Mucosa of descending colon (tissue), 3 donors: ENCODE measurements at regions not wholly inside any gene's neighbourhood (a gene's known extent, or its start where the extent isn't known, plus 50 kb on each side); places are given as distances from the start of the nearest gene placed in this dataset.

Experiments
- ATAC-seq: fragments of 200-7000 bp; cut with Tn5 transposase; one replicate; pipeline ENCODE4 v1.9.1; 2020; ENCODE audit warnings: mild to moderate bottlenecking, moderate library complexity
- DNase-seq, 3 donors: peaks; one replicate each; pipeline ENCODE4 v3.0.0-alpha.2; 2020
- H3K36me3 ChIP-seq: fragments of 200-600 bp; one replicate; pipeline ENCODE4 v1.8.0; 2021; ENCODE audit warnings: low read depth, mild to moderate bottlenecking
- H3K4me1 ChIP-seq: fragments of 200-600 bp; one replicate; pipeline ENCODE4 v1.8.0; 2021; ENCODE audit warnings: low read depth, mild to moderate bottlenecking
- H3K4me3 ChIP-seq: fragments of 200-600 bp; one replicate; pipeline ENCODE4 v1.8.0; 2021; ENCODE audit warnings: mild to moderate bottlenecking
- H3K9me3 ChIP-seq: fragments of 200-600 bp; one replicate; pipeline ENCODE4 v1.8.0; 2021; ENCODE audit warnings: mild to moderate bottlenecking
- CTCF ChIP-seq: fragments of 200-600 bp; IDR thresholded peaks from one replicate; pipeline ENCODE4 v1.8.0; 2022; ENCODE audit warnings: antibody characterized with exemption, mild to moderate bottlenecking
- intact Hi-C, 2 donors: fragments of 100-400 bp; cut with DNase I in 1 of 2; cut with micrococcal nuclease in 1 of 2; formaldehyde crosslinking; loops; one replicate each; pipeline versions ENCODE4 v1.11.0 to v1.11.1; 2022; cut with DNase I, micrococcal nuclease
- donor health status: DM: no; HTN: no; CAD: no; lungs with moderate emphysema.
- donor health status: DM: no; HTN: no; CAD: no.
- donor health status: DM: no; HTN: yes; CAD: no.

DNA sequence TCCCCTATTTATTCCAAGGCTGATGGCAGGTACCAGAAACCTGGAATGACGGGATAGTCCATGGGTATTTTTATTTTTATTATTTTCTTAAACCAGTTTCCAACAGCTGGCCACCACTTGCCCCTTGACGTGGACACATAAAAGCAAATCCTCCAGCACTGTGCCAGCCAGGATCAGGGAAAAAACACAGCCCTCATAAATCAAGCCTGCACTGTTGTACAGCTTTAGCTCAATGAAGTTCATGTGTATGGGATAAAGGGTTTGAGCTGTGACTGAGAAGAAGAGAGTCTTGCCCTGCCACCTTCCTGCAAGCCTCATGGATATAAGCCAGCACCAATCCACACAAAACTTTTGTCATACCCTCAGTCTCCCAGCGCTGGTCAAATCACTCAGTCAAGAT is 303.8 kb upstream of the SPAG17 start:
- Histone ChIP-seq H3K9me3 (no peaks in the 10 kb centered on the region), H3K4me1 (no peaks in the 10 kb centered on the region), H3K4me3 (no peak overlapping the region), H3K36me3 (no peaks in the 10 kb centered on the region)
- DNase-seq (no peak), ATAC-seq (no peak)
- intact Hi-C loops: no loop called here
- no peak for TF ChIP-seq CTCF

- no peaks in the 10 kb centered on the region for H3K4me1 ChIP-seq
- DNase-seq (no peak), ATAC-seq (no peak)
- intact Hi-C loops: no loop called here
- no peak for TF ChIP-seq CTCF
- no peaks in the 10 kb centered on the region for H3K36me3 ChIP-seq
- no peak overlapping the region for H3K4me3 ChIP-seq
- H3K9me3 ChIP-seq: no peaks in the 10 kb centered on the region
Measured at GRCh38 chr1:118487932-118488331, 302.9 kb upstream of the SPAG17 start.

GRCh38 chr1:118487091-118487490 is 302.1 kb upstream of the SPAG17 start:
- Histone ChIP-seq H3K4me3 (no peak overlapping the region), H3K4me1 (no peaks in the 10 kb centered on the region), H3K9me3 (no peaks in the 10 kb centered on the region), H3K36me3 (no peaks in the 10 kb centered on the region)
- no peak for DNase-seq
- ATAC-seq: no peak
- intact Hi-C loops: no loop called here
- TF ChIP-seq CTCF: no peak

DNA sequence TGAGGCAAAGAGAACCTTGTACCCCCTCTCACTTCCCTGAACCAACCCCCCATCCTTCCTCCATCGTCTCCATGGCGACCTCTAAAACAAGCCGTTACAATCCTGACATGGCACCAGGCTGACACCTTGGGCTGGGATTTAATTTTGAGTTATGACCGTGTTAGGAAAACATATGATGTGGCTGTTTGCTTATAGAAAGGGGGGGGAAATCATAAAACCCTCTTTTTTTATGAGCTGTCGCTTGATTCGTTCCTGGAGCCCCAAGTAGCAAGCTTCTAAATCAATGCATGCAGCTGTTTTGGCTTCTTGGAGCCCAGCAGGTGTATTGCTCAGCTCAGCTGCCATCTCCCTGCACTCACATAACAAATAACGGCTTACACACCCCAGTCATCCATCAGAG is 301.2 kb upstream of the SPAG17 start:
- H3K4me1 ChIP-seq: no peaks in the 10 kb centered on the region
- no peak for TF ChIP-seq CTCF
- H3K36me3 ChIP-seq: no peaks in the 10 kb centered on the region
- ATAC-seq (no peak), DNase-seq (no peak)
- no peak overlapping the region for H3K4me3 ChIP-seq
- intact Hi-C loops: no loop called here
- H3K9me3 ChIP-seq: no peaks in the 10 kb centered on the region

GRCh38 chr1:118485757-118486156 is 300.7 kb upstream of the SPAG17 start:
- no peak for TF ChIP-seq CTCF
- no peaks in the 10 kb centered on the region for H3K9me3 ChIP-seq
- no peak for DNase-seq
- no peak overlapping the region for H3K4me3 ChIP-seq
- ATAC-seq: no peak
- intact Hi-C loops: no loop called here
- no peaks in the 10 kb centered on the region for H3K4me1 ChIP-seq
- no peaks in the 10 kb centered on the region for H3K36me3 ChIP-seq

DNA sequence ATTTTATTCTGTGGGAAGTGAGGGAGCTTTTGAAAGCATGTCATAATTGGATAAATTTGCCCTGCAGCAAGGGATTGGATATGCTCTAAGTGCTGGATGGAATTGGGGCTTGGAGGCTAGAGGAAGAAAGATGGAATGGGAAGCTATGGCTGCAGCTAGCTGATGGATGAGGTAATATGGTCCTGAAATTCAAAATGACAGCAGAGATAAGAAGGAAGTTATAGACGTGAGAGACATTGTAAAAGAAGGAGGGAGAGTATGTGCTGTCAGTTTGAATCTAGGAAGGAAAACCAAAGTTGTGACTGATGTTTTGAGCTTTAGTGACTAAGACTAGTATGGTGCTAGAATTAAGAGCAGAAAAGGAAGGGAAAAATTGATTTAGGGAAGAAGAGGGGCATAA is 299.9 kb upstream of the SPAG17 start:
- no peak for TF ChIP-seq CTCF
- DNase-seq (no peak), ATAC-seq (no peak)
- H3K9me3 ChIP-seq: no peaks in the 10 kb centered on the region
- no peaks in the 10 kb centered on the region for H3K4me1 ChIP-seq
- intact Hi-C loops: no loop called here
- H3K4me3 ChIP-seq: no peak overlapping the region
- no peaks in the 10 kb centered on the region for H3K36me3 ChIP-seq
